Adipocyte (in vitro differentiated cells): ENCODE measurements at regions not wholly inside any gene's neighbourhood (a gene's known extent, or its start where the extent isn't known, plus 50 kb on each side); places are given as distances from the start of the nearest gene placed in this dataset.

Experiments
- DNase-seq: peaks from one replicate; pipeline ENCODE4 v3.0.0-alpha.2; 2015; ENCODE audit warnings: low read depth
- H3K27me3 ChIP-seq: replicated peaks from 2 replicates; pipeline ENCODE4 v1.7.0; 2013; ENCODE audit warnings: mild to moderate bottlenecking, low read length, moderate library complexity; ENCODE audit not compliant: control insufficient read depth, insufficient read depth
- H3K36me3 ChIP-seq: 2 replicates; pipeline ENCODE4 v1.7.0; 2013; ENCODE audit warnings: low read length, mild to moderate bottlenecking, moderate library complexity; ENCODE audit not compliant: control insufficient read depth, insufficient read depth, severe bottlenecking
- H3K4me1 ChIP-seq: 2 replicates; pipeline ENCODE4 v1.7.0; 2013; ENCODE audit warnings: mild to moderate bottlenecking, low read length, moderate library complexity; ENCODE audit not compliant: control insufficient read depth, insufficient read depth
- H3K4me3 ChIP-seq: 2 replicates; pipeline ENCODE4 v1.7.0; 2013; ENCODE audit warnings: mild to moderate bottlenecking, low read length, moderate library complexity
- H3K9ac ChIP-seq: 2 replicates; pipeline ENCODE4 v1.7.0; 2013; ENCODE audit warnings: mild to moderate bottlenecking, low read length, moderate library complexity
- H3K9me3 ChIP-seq: 2 replicates; pipeline ENCODE4 v1.7.0; 2013; ENCODE audit warnings: mild to moderate bottlenecking, low read length, moderate library complexity; ENCODE audit not compliant: control insufficient read depth

- Histone ChIP-seq H3K36me3 (no peaks in the 10 kb centered on the region), H3K27me3 (no peaks in the 10 kb centered on the region), H3K4me1 (no peaks in the 10 kb centered on the region), H3K9ac (no peak overlapping the region), H3K9me3 (no peaks in the 10 kb centered on the region), H3K4me3 (no peak overlapping the region)
- no peak for DNase-seq
Observed at GRCh38 chr10:25808372-25808771, 125.7 kb upstream of the MYO3A start.

GRCh38 chr10:25811052-25811685 is 122.9 kb upstream of the MYO3A start:
- no peak for DNase-seq
- no peak overlapping the region for H3K9ac ChIP-seq
- no peaks in the 10 kb centered on the region for H3K9me3 ChIP-seq
- H3K4me1 ChIP-seq: no peaks in the 10 kb centered on the region
- no peaks in the 10 kb centered on the region for H3K27me3 ChIP-seq
- H3K4me3 ChIP-seq: no peak overlapping the region
- no peaks in the 10 kb centered on the region for H3K36me3 ChIP-seq

GRCh38 chr10:25813511-25813910 is 120.5 kb upstream of the MYO3A start:
- Histone ChIP-seq H3K27me3 (no peaks in the 10 kb centered on the region), H3K36me3 (no peaks in the 10 kb centered on the region), H3K4me3 (no peak overlapping the region), H3K4me1 (no peaks in the 10 kb centered on the region), H3K9me3 (no peaks in the 10 kb centered on the region), H3K9ac (no peak overlapping the region)
- no peak for DNase-seq

GRCh38 chr10:25815236-25815635 is 118.8 kb upstream of the MYO3A start:
- no peaks in the 10 kb centered on the region for H3K36me3 ChIP-seq
- H3K9me3 ChIP-seq: no peaks in the 10 kb centered on the region
- no peak overlapping the region for H3K9ac ChIP-seq
- H3K4me3 ChIP-seq: no peak overlapping the region
- H3K27me3 ChIP-seq: no peaks in the 10 kb centered on the region
- DNase-seq: no peak
- H3K4me1 ChIP-seq: no peaks in the 10 kb centered on the region

GRCh38 chr10:25815999-25816768 is 117.8 kb upstream of the MYO3A start:
- Histone ChIP-seq H3K9me3 (no peaks in the 10 kb centered on the region), H3K4me3 (no peak overlapping the region), H3K9ac (no peak overlapping the region), H3K4me1 (no peaks in the 10 kb centered on the region), H3K36me3 (no peaks in the 10 kb centered on the region), H3K27me3 (no peaks in the 10 kb centered on the region)
- no peak for DNase-seq

GRCh38 chr10:25817200-25817599 is 116.8 kb upstream of the MYO3A start:
- H3K27me3 ChIP-seq: no peaks in the 10 kb centered on the region
- no peak overlapping the region for H3K4me3 ChIP-seq
- DNase-seq: no peak
- H3K36me3 ChIP-seq: no peaks in the 10 kb centered on the region
- H3K9me3 ChIP-seq: no peaks in the 10 kb centered on the region
- H3K9ac ChIP-seq: no peak overlapping the region
- H3K4me1 ChIP-seq: no peaks in the 10 kb centered on the region

GRCh38 chr10:25818751-25819150 is 115.3 kb upstream of the MYO3A start:
- Histone ChIP-seq H3K9me3 (no peaks in the 10 kb centered on the region), H3K9ac (no peak overlapping the region), H3K36me3 (no peaks in the 10 kb centered on the region), H3K27me3 (no peaks in the 10 kb centered on the region), H3K4me1 (no peaks in the 10 kb centered on the region), H3K4me3 (no peak overlapping the region)
- no peak for DNase-seq

GRCh38 chr10:25820472-25820871 is 113.6 kb upstream of the MYO3A start:
- Histone ChIP-seq H3K9me3 (no peaks in the 10 kb centered on the region), H3K36me3 (no peaks in the 10 kb centered on the region), H3K27me3 (peaks cover 6% of the 10 kb centered on the region), H3K9ac (no peak overlapping the region), H3K4me3 (no peak overlapping the region), H3K4me1 (no peaks in the 10 kb centered on the region)
- DNase-seq: no peak

- no peak for DNase-seq
- no peaks in the 10 kb centered on the region for H3K36me3 ChIP-seq
- H3K9me3 ChIP-seq: no peaks in the 10 kb centered on the region
- peaks cover 6% of the 10 kb centered on the region for H3K27me3 ChIP-seq
- no peaks in the 10 kb centered on the region for H3K4me1 ChIP-seq
- no peak overlapping the region for H3K9ac ChIP-seq
- H3K4me3 ChIP-seq: no peak overlapping the region
Observed at GRCh38 chr10:25820874-25821273, 113.2 kb upstream of the MYO3A start.

GRCh38 chr10:25824050-25824449 is 110.0 kb upstream of the MYO3A start:
- H3K27me3 ChIP-seq: peaks cover 6% of the 10 kb centered on the region
- no peak overlapping the region for H3K4me3 ChIP-seq
- H3K9me3 ChIP-seq: no peaks in the 10 kb centered on the region
- H3K9ac ChIP-seq: no peak overlapping the region
- no peak for DNase-seq
- no peaks in the 10 kb centered on the region for H3K36me3 ChIP-seq
- H3K4me1 ChIP-seq: no peaks in the 10 kb centered on the region

GRCh38 chr10:25828475-25828874 is 105.6 kb upstream of the MYO3A start:
- Histone ChIP-seq H3K9ac (no peak overlapping the region), H3K4me1 (no peaks in the 10 kb centered on the region)

More at GRCh38 chr10:25828475-25828874, 105.6 kb upstream of the MYO3A start:
- no peak for DNase-seq
- H3K9me3 ChIP-seq: no peaks in the 10 kb centered on the region
- peaks cover 6% of the 10 kb centered on the region for H3K27me3 ChIP-seq
- no peaks in the 10 kb centered on the region for H3K36me3 ChIP-seq
- H3K4me3 ChIP-seq: no peak overlapping the region
